Endodermal cell (in vitro differentiated cells): ENCODE measurements at regions not wholly inside any gene's neighbourhood (a gene's known extent, or its start where the extent isn't known, plus 50 kb on each side); places are given as distances from the start of the nearest gene placed in this dataset.
"Not testable (repeated sequence)": the region's sequence is repeated elsewhere in the genome, so short reads cannot be mapped to it uniquely, and the experiment has no call there.

Source experiments
- DNase-seq: peaks from one replicate; pipeline ENCODE4 v3.0.0-alpha.2; 2017
- H3K27ac ChIP-seq: 2 replicates; pipeline ENCODE4 v1.5.1; 2013; ENCODE audit warnings: mild to moderate bottlenecking, low read depth, low read length, moderate library complexity
- H3K27me3 ChIP-seq: 2 replicates; pipeline ENCODE4 v1.6.1; 2013; ENCODE audit warnings: mild to moderate bottlenecking, low read length, moderate library complexity; ENCODE audit not compliant: insufficient read depth, control insufficient read depth, poor library complexity, severe bottlenecking
- H3K36me3 ChIP-seq: 2 replicates; pipeline ENCODE4 v1.7.0; 2013; ENCODE audit warnings: mild to moderate bottlenecking, low read length, moderate library complexity; ENCODE audit not compliant: control insufficient read depth, insufficient read depth
- H3K4me1 ChIP-seq: one replicate; pipeline ENCODE4 v1.7.0; 2013; ENCODE audit warnings: low read length; ENCODE audit not compliant: control insufficient read depth, insufficient read depth
- H3K4me3 ChIP-seq: 2 replicates; pipeline ENCODE4 v1.5.1; 2013; ENCODE audit warnings: mild to moderate bottlenecking, low read length, moderate library complexity
- H3K9ac ChIP-seq: 2 replicates; pipeline ENCODE4 v1.6.1; 2013; ENCODE audit warnings: mild to moderate bottlenecking, low read length, moderate library complexity; ENCODE audit not compliant: poor library complexity, severe bottlenecking; ENCODE audit errors: extremely low read depth
- H3K9me3 ChIP-seq: 2 replicates; pipeline ENCODE4 v1.6.1; 2013; ENCODE audit warnings: mild to moderate bottlenecking, low read length, moderate library complexity; ENCODE audit not compliant: control insufficient read depth
- H3K27ac Mint-ChIP-seq: 2 replicates; pipeline ENCODE4 v1.8.0; 2020; ENCODE audit warnings: mixed read lengths
- H3K27me3 Mint-ChIP-seq: 2 replicates; pipeline ENCODE4 v1.8.0; 2021; ENCODE audit warnings: mild to moderate bottlenecking, mixed read lengths; ENCODE audit not compliant: insufficient read depth
- H3K36me3 Mint-ChIP-seq: 2 replicates; pipeline ENCODE4 v1.8.0; 2020; ENCODE audit warnings: low read depth, mixed read lengths
- H3K4me1 Mint-ChIP-seq: 2 replicates; pipeline ENCODE4 v1.8.0; 2020; ENCODE audit warnings: mixed read lengths
- H3K4me3 Mint-ChIP-seq: 2 replicates; pipeline ENCODE4 v1.8.0; 2020; ENCODE audit warnings: mild to moderate bottlenecking, moderate library complexity, mixed read lengths
- H3K9me3 Mint-ChIP-seq: 2 replicates; pipeline ENCODE4 v1.8.0; 2020; ENCODE audit warnings: mild to moderate bottlenecking, mixed read lengths
- WGBS, 2 experiments: methylation state at CpG; one replicate each; pipeline versions ENCODE4 v1.1.5 to v1.1.7; 2013; ENCODE audit warnings: missing lambda C conversion rate in 2 of 2, mixed read lengths in 1 of 2; ENCODE audit not compliant: insufficient coverage in 1 of 2, insufficient read length in 1 of 2; 5-methylcytosine and 5-hydroxymethylcytosine counted together
- TF ChIP-seq, protein P1 (sequence below): fragments of 200-600 bp; sonication (generic); conservative IDR thresholded peaks from 2 replicates; pipeline ENCODE4 v1.5.0; 2021; ENCODE audit warnings: antibody characterized with exemption, mild to moderate bottlenecking

DNA sequence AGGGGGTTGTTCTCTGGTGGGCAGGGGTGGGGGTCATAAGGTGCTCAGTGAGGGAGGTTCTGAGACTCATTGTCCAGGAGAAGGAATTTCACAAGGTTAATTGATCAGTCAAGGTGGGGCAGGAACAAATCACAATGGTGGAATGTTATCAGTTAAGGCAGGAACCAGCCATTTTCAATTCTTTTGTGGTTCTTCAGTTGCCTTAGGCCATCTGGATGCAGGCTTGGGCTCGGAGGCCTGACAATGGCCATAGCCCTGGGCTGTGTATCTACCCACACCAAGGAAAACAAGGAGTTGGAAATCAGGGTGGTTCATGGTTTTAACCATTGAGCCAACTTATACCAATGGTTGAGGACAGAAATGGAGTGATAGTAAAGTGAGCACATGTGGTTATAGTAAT lies 1221.8 kb downstream of the TYW1 start:
- no peaks in the 10 kb centered on the region for H3K27me3 Mint-ChIP-seq
- no peaks in the 10 kb centered on the region for H3K4me1 ChIP-seq
- 82 to 100% methylated on average over 1 of the region's 1 CpG for WGBS, 2 experiments
- no peak for DNase-seq
- TF ChIP-seq, protein P1, sequence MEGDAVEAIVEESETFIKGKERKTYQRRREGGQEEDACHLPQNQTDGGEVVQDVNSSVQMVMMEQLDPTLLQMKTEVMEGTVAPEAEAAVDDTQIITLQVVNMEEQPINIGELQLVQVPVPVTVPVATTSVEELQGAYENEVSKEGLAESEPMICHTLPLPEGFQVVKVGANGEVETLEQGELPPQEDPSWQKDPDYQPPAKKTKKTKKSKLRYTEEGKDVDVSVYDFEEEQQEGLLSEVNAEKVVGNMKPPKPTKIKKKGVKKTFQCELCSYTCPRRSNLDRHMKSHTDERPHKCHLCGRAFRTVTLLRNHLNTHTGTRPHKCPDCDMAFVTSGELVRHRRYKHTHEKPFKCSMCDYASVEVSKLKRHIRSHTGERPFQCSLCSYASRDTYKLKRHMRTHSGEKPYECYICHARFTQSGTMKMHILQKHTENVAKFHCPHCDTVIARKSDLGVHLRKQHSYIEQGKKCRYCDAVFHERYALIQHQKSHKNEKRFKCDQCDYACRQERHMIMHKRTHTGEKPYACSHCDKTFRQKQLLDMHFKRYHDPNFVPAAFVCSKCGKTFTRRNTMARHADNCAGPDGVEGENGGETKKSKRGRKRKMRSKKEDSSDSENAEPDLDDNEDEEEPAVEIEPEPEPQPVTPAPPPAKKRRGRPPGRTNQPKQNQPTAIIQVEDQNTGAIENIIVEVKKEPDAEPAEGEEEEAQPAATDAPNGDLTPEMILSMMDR: no peak
- no peaks in the 10 kb centered on the region for H3K4me1 Mint-ChIP-seq
- peaks cover 29% of the 10 kb centered on the region for H3K9me3 ChIP-seq
- H3K36me3 Mint-ChIP-seq: peaks cover 7% of the 10 kb centered on the region
- H3K9me3 Mint-ChIP-seq: peaks cover 17% of the 10 kb centered on the region
- H3K9ac ChIP-seq: no peak overlapping the region
- no peak overlapping the region for H3K27ac ChIP-seq
- no peak overlapping the region for H3K4me3 Mint-ChIP-seq
- H3K27ac Mint-ChIP-seq: no peak overlapping the region
- no peaks in the 10 kb centered on the region for H3K27me3 ChIP-seq
- H3K4me3 ChIP-seq: peak overlapping the region; percentile 70
- H3K36me3 ChIP-seq: no peaks in the 10 kb centered on the region

DNA sequence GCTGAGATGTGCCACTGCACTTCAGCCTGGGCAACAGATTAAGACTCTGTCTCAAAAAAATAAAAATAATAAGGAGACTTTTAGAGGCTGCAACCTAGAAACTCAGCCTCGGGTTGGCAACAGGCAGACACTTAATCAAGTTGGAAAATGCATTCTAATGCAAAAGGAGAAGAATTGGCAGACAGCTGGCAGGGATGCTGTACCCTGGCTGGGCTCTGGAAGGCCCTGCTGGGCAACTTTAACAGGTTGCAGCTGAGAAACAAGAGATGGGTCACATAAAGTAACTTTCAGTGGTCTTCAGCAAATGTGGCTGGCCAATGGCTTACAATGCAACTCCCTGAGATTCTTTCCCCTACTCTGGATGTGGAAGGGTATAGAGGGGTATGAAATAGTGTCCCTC lies 1225.7 kb downstream of the TYW1 start:
- Histone ChIP-seq H3K9ac (no peak overlapping the region), H3K36me3 (no peaks in the 10 kb centered on the region), H3K4me3 (no peak overlapping the region), H3K27me3 (no peaks in the 10 kb centered on the region), H3K9me3 (peaks cover 27% of the 10 kb centered on the region), H3K4me1 (no peaks in the 10 kb centered on the region), H3K27ac (no peak overlapping the region)
- Mint-ChIP-seq H3K36me3 (peaks cover 7% of the 10 kb centered on the region), H3K4me1 (no peaks in the 10 kb centered on the region), H3K9me3 (peaks cover 16% of the 10 kb centered on the region), H3K27me3 (no peaks in the 10 kb centered on the region), H3K27ac (no peak overlapping the region), H3K4me3 (no peak overlapping the region)
- 78 to 82% methylated on average over 1 of the region's 1 CpG for WGBS, 2 experiments
- TF ChIP-seq, protein P1: no peak
- DNase-seq: no peak

DNA sequence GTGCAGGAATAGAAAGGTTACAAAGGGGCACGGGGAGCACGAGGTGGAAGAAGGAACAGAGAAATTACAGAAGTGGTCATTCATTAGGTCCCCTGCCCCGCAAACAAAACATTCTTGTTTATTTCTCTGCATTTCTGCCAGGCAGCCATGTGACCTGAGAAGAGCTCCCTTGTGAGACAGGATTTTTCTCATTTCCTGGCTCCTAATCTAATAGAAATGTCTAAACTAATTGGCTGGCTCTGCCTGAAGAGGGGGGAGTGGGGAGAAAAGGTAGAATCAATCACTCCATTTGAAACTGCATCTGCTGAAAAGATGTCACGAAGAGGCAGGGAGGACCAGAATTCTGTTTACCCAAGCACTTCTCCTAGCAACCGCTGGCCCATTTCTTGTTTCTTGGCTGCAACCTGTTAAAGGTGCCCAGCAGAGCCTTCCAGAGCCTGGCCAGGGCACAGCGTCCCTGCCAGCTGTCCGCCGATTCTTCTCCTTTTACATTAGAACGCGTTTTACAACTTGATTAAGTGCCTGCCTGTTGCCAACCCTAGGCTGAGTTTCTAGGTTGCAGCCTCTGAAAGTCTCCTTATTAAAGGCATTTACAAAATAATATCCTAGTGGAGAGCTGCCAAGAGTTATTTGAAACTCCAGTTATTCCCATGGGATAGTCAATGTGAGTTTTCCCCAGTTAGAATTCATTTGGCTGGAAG lies 1227.6 kb downstream of the TYW1 start:
- TF ChIP-seq, protein P1: no peak
- H3K27ac ChIP-seq: no peak overlapping the region
- no peaks in the 10 kb centered on the region for H3K4me1 ChIP-seq
- no peak overlapping the region for H3K9ac ChIP-seq
- WGBS, 2 experiments: 77 to 86% methylated on average over 6 to 10 of the region's 10 CpGs
- Mint-ChIP-seq H3K36me3 (no peaks in the 10 kb centered on the region), H3K9me3 (peaks cover 4% of the 10 kb centered on the region), H3K27ac (no peak overlapping the region), H3K4me1 (no peaks in the 10 kb centered on the region), H3K4me3 (no peak overlapping the region), H3K27me3 (no peaks in the 10 kb centered on the region)
- H3K36me3 ChIP-seq: no peaks in the 10 kb centered on the region
- H3K27me3 ChIP-seq: no peaks in the 10 kb centered on the region
- no peak overlapping the region for H3K4me3 ChIP-seq
- H3K9me3 ChIP-seq: peaks cover 8% of the 10 kb centered on the region
- no peak for DNase-seq

DNA sequence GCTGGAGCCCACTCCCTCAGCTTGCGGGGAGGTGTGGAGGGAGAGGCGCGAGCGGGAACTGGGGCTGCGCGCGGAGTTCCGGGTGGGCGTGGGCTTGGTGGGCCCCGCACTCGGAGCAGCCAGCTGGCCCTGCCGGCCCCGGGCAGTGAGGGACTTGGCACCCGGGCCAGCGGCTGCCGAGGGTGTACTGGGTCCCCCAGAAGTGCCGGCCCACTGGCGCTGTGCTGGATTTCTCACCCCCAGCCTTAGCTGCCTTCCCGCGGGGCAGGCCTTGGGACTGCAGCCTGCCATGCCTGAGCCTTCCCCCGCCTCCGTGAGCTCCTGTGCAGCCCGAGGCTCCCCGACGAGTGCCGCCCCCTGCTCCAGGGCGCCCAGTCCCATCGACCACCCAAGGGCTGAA lies 1234.4 kb downstream of the TYW1 start:
- not testable (repeated sequence) for H3K4me1 ChIP-seq, H3K27ac Mint-ChIP-seq, H3K27ac ChIP-seq, DNase-seq, H3K9ac ChIP-seq, H3K4me1 Mint-ChIP-seq, H3K27me3 ChIP-seq, H3K27me3 Mint-ChIP-seq, H3K4me3 ChIP-seq, H3K9me3 ChIP-seq, H3K36me3 ChIP-seq, H3K4me3 Mint-ChIP-seq, H3K36me3 Mint-ChIP-seq
- peaks cover 21% of the 10 kb centered on the region for H3K9me3 Mint-ChIP-seq
- 86% methylated on average over 10 of the region's 28 CpGs; no CpG with 5 or more reads in 1 of the 2 experiments for WGBS, 2 experiments
